ENCODE measurements at regions not wholly inside any gene's neighbourhood (a gene's known extent, or its start where the extent isn't known, plus 50 kb on each side); places are given as distances from the start of the nearest gene placed in this dataset.
"Not testable (repeated sequence)": the region's sequence is repeated elsewhere in the genome, so short reads cannot be mapped to it uniquely, and the experiment has no call there.

DNA sequence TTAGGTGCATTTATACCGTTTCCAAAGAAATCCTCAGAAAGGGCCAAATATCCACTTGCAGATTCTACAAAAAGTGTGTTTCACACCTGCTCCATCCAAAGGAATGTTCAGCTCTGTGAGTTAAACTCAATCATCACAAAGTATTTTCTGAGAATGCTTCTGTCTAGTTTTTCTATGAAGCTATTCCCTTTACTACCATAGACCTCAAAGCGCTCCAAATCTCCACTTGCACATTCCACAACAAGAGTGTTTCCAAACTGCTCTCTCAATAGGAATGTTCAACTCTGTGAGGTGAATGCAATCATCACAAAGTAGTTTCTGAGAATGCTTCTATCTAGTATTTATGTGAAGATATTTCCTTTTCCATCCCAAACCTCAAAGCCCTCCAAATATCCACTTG lies 412.7 kb upstream of the WSB1 start:
- WGBS, 10 experiments, result no CpG with 5 or more reads among the region's 2 CpGs
- H3K27ac ChIP-seq; H3K4me1 ChIP-seq (replicated peaks in 1 of 2); H3K4me3 ChIP-seq; in situ Hi-C loops (cut with MboI; ENCODE audit: low pct_unique_long_range_greater_than_20kb in 2 of 9, low sequenced_read_pairs in 9 of 9, unreplicated experiment in 9 of 9); ATAC-seq (replicated peaks in 6 of 8): not testable (repeated sequence)

GRCh38 chr17:26882097-26882761 lies 411.7 kb upstream of the WSB1 start:
- ATAC-seq (replicated peaks in 6 of 8), result peak in 1 of 8 experiments; percentile 27
- H3K4me1 ChIP-seq (replicated peaks in 1 of 2); H3K4me3 ChIP-seq; H3K27ac ChIP-seq; in situ Hi-C loops (cut with MboI; ENCODE audit: low pct_unique_long_range_greater_than_20kb in 2 of 9, low sequenced_read_pairs in 9 of 9, unreplicated experiment in 9 of 9): not testable (repeated sequence)
- 50% methylated on average over 1 of the region's 9 CpGs; no CpG with 5 or more reads in 9 of the 10 experiments for WGBS, 10 experiments

DNA sequence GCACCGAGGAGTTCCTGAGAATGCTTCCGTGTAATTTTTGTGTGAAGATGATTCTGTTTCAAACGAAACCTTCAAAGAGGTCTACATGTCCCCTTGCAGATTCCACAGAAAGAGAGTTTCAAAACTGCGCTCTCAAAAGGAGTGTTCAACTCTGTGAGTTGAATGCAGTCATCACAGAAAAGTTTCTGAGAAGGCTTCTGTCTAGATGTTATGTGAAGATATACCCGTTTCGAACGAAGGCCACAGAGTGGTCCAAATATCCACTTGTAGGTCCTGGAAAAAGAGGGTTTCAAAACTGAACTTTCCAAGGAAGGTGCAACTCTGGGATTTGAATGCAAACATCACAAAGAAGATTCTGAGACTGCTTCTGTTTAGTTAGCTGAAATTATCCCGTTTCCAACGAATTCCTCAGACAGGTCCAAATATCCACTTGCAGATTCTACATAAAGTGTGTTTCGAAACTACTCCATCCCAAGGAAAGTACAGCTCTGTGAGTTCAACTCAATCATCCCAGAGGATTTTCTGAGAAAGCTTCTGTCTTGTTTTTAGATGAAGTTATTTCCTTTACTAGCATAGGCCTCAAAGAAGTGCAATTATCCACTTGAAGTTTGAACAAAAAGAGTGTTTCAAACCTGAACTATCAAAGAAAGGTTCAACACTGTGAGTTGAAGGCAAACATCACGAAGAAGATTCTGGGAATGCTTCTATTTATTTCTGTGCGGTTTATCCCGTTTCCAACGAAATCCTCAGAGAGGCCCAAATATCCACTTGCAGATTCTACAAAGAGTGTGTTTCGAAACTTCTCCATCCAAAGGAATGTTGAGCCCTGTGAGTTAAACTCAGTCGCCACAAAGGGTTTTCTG lies 409.8 kb upstream of the WSB1 start:
- 39 to 65% methylated on average over 2 to 3 of the region's 16 CpGs; no CpG with 5 or more reads in 8 of the 10 experiments for WGBS, 10 experiments

DNA sequence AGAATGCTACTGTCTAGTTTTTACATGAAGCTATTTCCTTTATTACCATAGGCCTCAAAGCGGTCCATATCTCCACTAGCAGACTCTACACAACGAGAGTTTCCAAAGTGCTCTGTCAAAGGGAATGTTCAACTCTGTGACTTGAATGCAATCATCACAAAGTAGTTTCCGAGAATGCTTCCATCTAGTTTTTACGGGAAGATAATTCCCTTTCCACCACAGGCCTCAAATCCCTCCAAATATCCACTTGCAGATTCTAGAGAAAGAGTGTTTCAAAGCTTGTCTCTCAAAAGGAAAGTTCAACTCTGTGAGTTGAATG lies 409.2 kb upstream of the WSB1 start:
- H3K4me3 ChIP-seq; H3K4me1 ChIP-seq (replicated peaks in 1 of 2); in situ Hi-C loops (cut with MboI; ENCODE audit: low pct_unique_long_range_greater_than_20kb in 2 of 9, low sequenced_read_pairs in 9 of 9, unreplicated experiment in 9 of 9); H3K27ac ChIP-seq; ATAC-seq (replicated peaks in 6 of 8): not testable (repeated sequence)
- WGBS, 10 experiments, result 17 to 70% methylated on average over 2 of the region's 4 CpGs; no CpG with 5 or more reads in 8 of the 10 experiments

More for the DNA sequence above, 409.8 kb upstream of the WSB1 start:
- H3K27ac ChIP-seq; H3K4me1 ChIP-seq (replicated peaks in 1 of 2); H3K4me3 ChIP-seq; ATAC-seq (replicated peaks in 6 of 8); in situ Hi-C loops (cut with MboI; ENCODE audit: low pct_unique_long_range_greater_than_20kb in 2 of 9, low sequenced_read_pairs in 9 of 9, unreplicated experiment in 9 of 9): not testable (repeated sequence)

- H3K4me1 ChIP-seq (replicated peaks in 1 of 2); ATAC-seq (replicated peaks in 6 of 8); H3K27ac ChIP-seq; H3K4me3 ChIP-seq; in situ Hi-C loops (cut with MboI; ENCODE audit: low pct_unique_long_range_greater_than_20kb in 2 of 9, low sequenced_read_pairs in 9 of 9, unreplicated experiment in 9 of 9): not testable (repeated sequence)
- 29 to 47% (median 41%) methylated on average over 1 to 8 of the region's 8 CpGs for WGBS, 10 experiments
Measured at GRCh38 chr17:26885244-26885970, 408.5 kb upstream of the WSB1 start.
